Neuronal stem cell (in vitro differentiated cells): ENCODE measurements at regions not wholly inside any gene's neighbourhood (a gene's known extent, or its start where the extent isn't known, plus 50 kb on each side); places are given as distances from the start of the nearest gene placed in this dataset.

ENCODE experiments used
- DNase-seq: peaks from one replicate; pipeline ENCODE4 v3.0.0-alpha.2; 2013; ENCODE audit warnings: low spot score
- H2AFZ ChIP-seq: one replicate; pipeline ENCODE4 v1.6.1; 2013; ENCODE audit warnings: mild to moderate bottlenecking, low read length, inconsistent platforms
- H2AK5ac ChIP-seq: 2 replicates; pipeline ENCODE4 v1.6.1; 2013; ENCODE audit warnings: low read depth, mild to moderate bottlenecking, inconsistent platforms, low read length, moderate library complexity, mixed read lengths
- H2BK120ac ChIP-seq: 2 replicates; pipeline ENCODE4 v1.6.1; 2013; ENCODE audit warnings: low read depth, mild to moderate bottlenecking, inconsistent platforms, low read length, moderate library complexity, mixed read lengths
- H2BK12ac ChIP-seq: one replicate; pipeline ENCODE4 v1.6.1; 2013; ENCODE audit warnings: low read length, inconsistent platforms
- H2BK15ac ChIP-seq: 2 replicates; pipeline ENCODE4 v1.6.1; 2013; ENCODE audit warnings: mild to moderate bottlenecking, low read length, inconsistent platforms, mixed read lengths
- H2BK5ac ChIP-seq: one replicate; pipeline ENCODE4 v1.6.1; 2013; ENCODE audit warnings: inconsistent platforms, mild to moderate bottlenecking, low read length, moderate library complexity
- H3K14ac ChIP-seq: one replicate; pipeline ENCODE4 v1.6.1; 2013; ENCODE audit warnings: low read length, inconsistent platforms
- H3K18ac ChIP-seq: 2 replicates; pipeline ENCODE4 v1.6.1; 2013; ENCODE audit warnings: low read length, inconsistent platforms
- H3K23ac ChIP-seq: 2 replicates; pipeline ENCODE4 v1.6.1; 2013; ENCODE audit warnings: low read depth, mild to moderate bottlenecking, mixed read lengths, low read length, inconsistent platforms; ENCODE audit not compliant: poor library complexity
- H3K27ac ChIP-seq: replicated peaks from 3 replicates; pipeline ENCODE4 v1.5.1; 2013; ENCODE audit warnings: low read length, inconsistent platforms
- H3K27me3 ChIP-seq, 3 experiments: 2 replicates each; pipeline ENCODE4 v1.6.1; 2013; ENCODE audit warnings: low read length in 3 of 3, mild to moderate bottlenecking in 2 of 3, inconsistent platforms in 1 of 3, low read depth in 1 of 3, mixed read lengths in 1 of 3, moderate library complexity in 1 of 3; ENCODE audit not compliant: control insufficient read depth in 3 of 3, insufficient read depth in 3 of 3
- H3K36me3 ChIP-seq, 2 donors: replicated peaks in 1 of 2; 2 replicates each; pipeline ENCODE4 v1.6.1; 2013; ENCODE audit warnings: low read length in 2 of 2; ENCODE audit not compliant: control insufficient read depth in 2 of 2, insufficient read depth in 2 of 2
- H3K4ac ChIP-seq: 2 replicates; pipeline ENCODE4 v1.6.1; 2013; ENCODE audit warnings: inconsistent platforms, mild to moderate bottlenecking, low read length, moderate library complexity
- H3K4me1 ChIP-seq, 2 donors: 1 replicate in 1 of 2; 2 replicates in 1 of 2; pipeline ENCODE4 v1.6.1; 2013; ENCODE audit warnings: low read length in 2 of 2, low read depth in 1 of 2; ENCODE audit not compliant: control insufficient read depth in 2 of 2, insufficient read depth in 1 of 2
- H3K4me2 ChIP-seq: one replicate; pipeline ENCODE4 v1.6.1; 2013; ENCODE audit warnings: mild to moderate bottlenecking, low read length, inconsistent platforms; ENCODE audit not compliant: insufficient read depth, poor library complexity, severe bottlenecking
- H3K4me3 ChIP-seq, 2 donors: 2 replicates each; pipeline ENCODE4 v1.5.1; 2013; ENCODE audit warnings: low read length in 2 of 2, mild to moderate bottlenecking in 2 of 2, inconsistent platforms in 1 of 2, moderate library complexity in 1 of 2
- H3K79me1 ChIP-seq: one replicate; pipeline ENCODE4 v1.6.1; 2013; ENCODE audit warnings: low read depth, mild to moderate bottlenecking, inconsistent platforms, low read length, moderate library complexity
- H3K9ac ChIP-seq: one replicate; pipeline ENCODE4 v1.6.1; 2013; ENCODE audit warnings: mild to moderate bottlenecking, low read depth, low read length, inconsistent platforms; ENCODE audit not compliant: poor library complexity
- H3K9me3 ChIP-seq, 2 donors: replicated peaks in 1 of 2; 2 replicates each; pipeline versions ENCODE3 to v1.6.1; 2013; ENCODE audit warnings: low read length in 2 of 2, mild to moderate bottlenecking in 2 of 2, inconsistent platforms in 1 of 2, low read depth in 1 of 2, mixed read lengths in 1 of 2, moderate library complexity in 1 of 2; ENCODE audit not compliant: control insufficient read depth in 2 of 2, insufficient read depth in 1 of 2
- H4K8ac ChIP-seq: one replicate; pipeline ENCODE4 v1.6.1; 2013; ENCODE audit warnings: low read depth, mild to moderate bottlenecking, inconsistent platforms, low read length, moderate library complexity
- H4K91ac ChIP-seq: one replicate; pipeline ENCODE4 v1.6.1; 2013; ENCODE audit warnings: low read length, low read depth, mild to moderate bottlenecking, inconsistent platforms; ENCODE audit not compliant: poor library complexity
- WGBS, 2 donors: extraction: QIAGEN DNeasy Blood & Tissue Kit; methylation state at CpG; one replicate each; pipeline ENCODE4 v1.1.7; 2013; ENCODE audit warnings: missing lambda C conversion rate in 2 of 2, mixed read lengths in 1 of 2; ENCODE audit not compliant: insufficient read length in 2 of 2, insufficient replicate concordance in 1 of 2; ENCODE audit errors: extremely low coverage in 2 of 2; 5-methylcytosine and 5-hydroxymethylcytosine counted together

GRCh38 chr12:115672506-115673080 lies 604.9 kb downstream of the MED13L start:
- Histone ChIP-seq H3K9ac (no peak overlapping the region), H3K4me2 (no peak overlapping the region), H3K27ac (no peak overlapping the region), H2BK120ac (no peak overlapping the region), H2BK12ac (no peak overlapping the region), H3K79me1 (no peaks in the 10 kb centered on the region), H3K14ac (no peak overlapping the region), H2BK5ac (no peak overlapping the region), H2AFZ (no peak overlapping the region), H2BK15ac (no peak overlapping the region), H3K4me1 (no peaks in the 10 kb centered on the region), H4K91ac (no peak overlapping the region), H3K4ac (no peak overlapping the region), H3K4me3 (no peak overlapping the region), H3K27me3 (no peaks in the 10 kb centered on the region), H3K9me3 (no peaks in the 10 kb centered on the region), H3K18ac (peak overlapping the region; percentile 8), H2AK5ac (no peak overlapping the region), H3K23ac (no peak overlapping the region), H4K8ac (no peak overlapping the region), H3K36me3 (no peaks in the 10 kb centered on the region)
- DNase-seq: no peak
- WGBS, 2 donors: no CpG with 5 or more reads among the region's 11 CpGs

DNA sequence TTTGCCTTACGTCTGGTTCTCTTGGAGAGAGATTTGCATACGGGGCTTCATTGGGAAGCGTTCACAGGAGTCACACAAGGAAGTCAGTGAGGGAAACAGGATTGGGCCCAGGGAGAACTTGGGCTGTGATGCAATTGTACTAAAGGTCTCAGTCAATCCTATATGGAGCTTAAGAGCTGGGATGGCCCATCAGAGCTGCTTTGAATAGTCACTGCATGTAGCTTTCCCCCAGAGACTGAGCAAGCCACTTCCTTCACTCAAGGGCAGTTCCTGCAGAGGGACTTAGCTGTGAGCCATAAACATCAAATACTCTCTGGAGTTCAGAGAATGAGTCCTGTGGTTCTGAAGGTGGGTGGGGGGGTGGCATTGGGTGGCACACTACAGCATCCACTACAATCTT lies 605.4 kb downstream of the MED13L start:
- Histone ChIP-seq H3K36me3 (no peaks in the 10 kb centered on the region), H2AK5ac (no peak overlapping the region), H3K4me1 (peaks cover 0 to 1% of the 10 kb centered on the region in 2 donors), H2BK12ac (no peak overlapping the region), H2AFZ (no peak overlapping the region), H3K4ac (no peak overlapping the region), H3K18ac (no peak overlapping the region), H3K4me3 (no peak overlapping the region), H3K79me1 (no peaks in the 10 kb centered on the region), H3K9me3 (no peaks in the 10 kb centered on the region), H3K9ac (no peak overlapping the region), H3K27me3 (no peaks in the 10 kb centered on the region), H4K8ac (no peak overlapping the region), H2BK120ac (no peak overlapping the region), H2BK15ac (no peak overlapping the region), H3K27ac (no peak overlapping the region), H4K91ac (no peak overlapping the region), H3K23ac (no peak overlapping the region), H3K14ac (no peak overlapping the region), H2BK5ac (no peak overlapping the region), H3K4me2 (no peak overlapping the region)
- WGBS, 2 donors: no CpG with 5 or more reads among the region's 3 CpGs
- DNase-seq: no peak

- H3K4me3 ChIP-seq: no peak overlapping the region
- H3K23ac ChIP-seq: no peak overlapping the region
- H3K27me3 ChIP-seq: no peaks in the 10 kb centered on the region
- H2BK120ac ChIP-seq: no peak overlapping the region
- no peak overlapping the region for H4K8ac ChIP-seq
- no peak overlapping the region for H4K91ac ChIP-seq
- no peak overlapping the region for H3K27ac ChIP-seq
- H3K9me3 ChIP-seq: no peaks in the 10 kb centered on the region
- no peak overlapping the region for H2AK5ac ChIP-seq
- H3K4me1 ChIP-seq: peaks cover 0 to 3% of the 10 kb centered on the region in 2 donors
- no peak overlapping the region for H3K4ac ChIP-seq
- no peaks in the 10 kb centered on the region for H3K79me1 ChIP-seq
- no peak overlapping the region for H3K4me2 ChIP-seq
- H2AFZ ChIP-seq: peak overlapping the region; percentile 12
- no CpG with 5 or more reads among the region's 5 CpGs for WGBS, 2 donors
- DNase-seq: no peak
- H3K14ac ChIP-seq: no peak overlapping the region
- no peak overlapping the region for H2BK15ac ChIP-seq
- no peak overlapping the region for H2BK12ac ChIP-seq
- no peak overlapping the region for H2BK5ac ChIP-seq
- H3K18ac ChIP-seq: no peak overlapping the region
- no peak overlapping the region for H3K9ac ChIP-seq
- H3K36me3 ChIP-seq: no peaks in the 10 kb centered on the region
These were observed 606.6 kb downstream of the MED13L start for GRCh38 chr12:115670869-115671268.

GRCh38 chr12:115667116-115667515 lies 610.4 kb downstream of the MED13L start:
- Histone ChIP-seq H2AFZ (no peak overlapping the region), H3K27me3 (no peaks in the 10 kb centered on the region), H3K27ac (no peak overlapping the region), H3K18ac (no peak overlapping the region), H3K4me2 (no peak overlapping the region), H2BK12ac (no peak overlapping the region), H3K4ac (no peak overlapping the region), H3K79me1 (no peaks in the 10 kb centered on the region), H3K14ac (no peak overlapping the region), H2BK120ac (no peak overlapping the region), H2AK5ac (no peak overlapping the region), H4K8ac (no peak overlapping the region), H3K9me3 (no peaks in the 10 kb centered on the region), H3K4me1 (peaks cover 0 to 3% of the 10 kb centered on the region in 2 donors), H3K23ac (no peak overlapping the region), H3K36me3 (no peaks in the 10 kb centered on the region), H3K9ac (no peak overlapping the region), H4K91ac (no peak overlapping the region), H3K4me3 (no peak overlapping the region), H2BK5ac (no peak overlapping the region), H2BK15ac (no peak overlapping the region)
- no peak for DNase-seq
- no CpG with 5 or more reads among the region's 1 CpG for WGBS, 2 donors
